ENCODE measurements at regions not wholly inside any gene's neighbourhood (a gene's known extent, or its start where the extent isn't known, plus 50 kb on each side); places are given as distances from the start of the nearest gene placed in this dataset.

DNA sequence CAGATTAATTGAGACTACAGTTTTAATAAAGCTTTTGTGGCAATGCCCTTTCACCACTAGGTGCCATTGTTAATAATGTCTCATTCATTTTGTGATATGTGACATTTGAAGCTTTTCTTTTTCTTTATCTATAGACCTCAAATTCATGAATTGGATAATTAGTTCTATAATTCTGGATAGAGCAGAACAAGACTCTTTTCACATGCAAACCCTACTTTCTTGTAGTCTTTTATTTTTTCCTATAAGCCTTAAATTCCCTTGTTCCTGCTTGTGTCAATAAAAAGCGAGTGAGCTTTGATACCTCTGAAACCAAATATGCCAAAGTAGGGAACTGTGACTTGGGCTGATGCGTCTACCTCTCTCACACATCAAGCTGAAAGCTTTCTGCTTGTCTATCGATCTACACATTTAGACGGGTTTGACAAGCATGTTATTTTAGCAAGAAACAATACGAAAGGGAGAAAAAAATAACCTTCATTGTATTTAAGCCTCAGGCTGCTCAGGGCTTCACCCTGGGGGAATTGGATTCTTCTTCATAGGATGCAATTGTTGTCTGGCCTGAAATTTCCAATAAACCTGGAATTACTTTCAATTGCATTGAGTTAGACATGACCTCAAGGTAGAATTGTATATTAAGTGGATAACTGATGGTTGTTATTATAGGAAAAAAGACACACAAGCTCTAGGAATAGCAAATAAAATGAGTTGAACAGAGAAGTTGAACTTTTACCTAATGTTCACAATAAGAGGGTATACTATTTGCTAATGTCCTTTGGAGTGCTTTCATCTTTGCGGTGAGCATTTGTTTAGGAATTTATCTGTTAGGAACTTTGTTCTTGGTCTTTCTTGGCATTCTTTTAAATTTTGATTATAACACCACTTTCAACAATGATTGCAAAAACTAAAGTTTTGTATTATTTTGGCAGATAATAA is 1150.2 kb upstream of the PCDH9 start:
- H4K20me1 ChIP-seq (replicated peaks; ENCODE audit: control insufficient read depth, insufficient read depth, low read length) = no peaks in the 10 kb centered on the region
- H3K4me2 ChIP-seq (ENCODE audit: insufficient read depth, low read length) = no peak overlapping the region
- no peak for TF ChIP-seq CCNT2 (IDR thresholded peaks at IDR 0.05; ENCODE audit: borderline replicate concordance, extremely low read depth, insufficient read length, low read depth, low read length)
- no peak for TF ChIP-seq STAT5B (CRISPR knock-in tag; IDR thresholded peaks at IDR 0.05)
- TF ChIP-seq ZC3H11A (IDR thresholded peaks at IDR 0.05; ENCODE audit: low read depth, low read length) = no peak
- TF ChIP-seq, protein P1, sequence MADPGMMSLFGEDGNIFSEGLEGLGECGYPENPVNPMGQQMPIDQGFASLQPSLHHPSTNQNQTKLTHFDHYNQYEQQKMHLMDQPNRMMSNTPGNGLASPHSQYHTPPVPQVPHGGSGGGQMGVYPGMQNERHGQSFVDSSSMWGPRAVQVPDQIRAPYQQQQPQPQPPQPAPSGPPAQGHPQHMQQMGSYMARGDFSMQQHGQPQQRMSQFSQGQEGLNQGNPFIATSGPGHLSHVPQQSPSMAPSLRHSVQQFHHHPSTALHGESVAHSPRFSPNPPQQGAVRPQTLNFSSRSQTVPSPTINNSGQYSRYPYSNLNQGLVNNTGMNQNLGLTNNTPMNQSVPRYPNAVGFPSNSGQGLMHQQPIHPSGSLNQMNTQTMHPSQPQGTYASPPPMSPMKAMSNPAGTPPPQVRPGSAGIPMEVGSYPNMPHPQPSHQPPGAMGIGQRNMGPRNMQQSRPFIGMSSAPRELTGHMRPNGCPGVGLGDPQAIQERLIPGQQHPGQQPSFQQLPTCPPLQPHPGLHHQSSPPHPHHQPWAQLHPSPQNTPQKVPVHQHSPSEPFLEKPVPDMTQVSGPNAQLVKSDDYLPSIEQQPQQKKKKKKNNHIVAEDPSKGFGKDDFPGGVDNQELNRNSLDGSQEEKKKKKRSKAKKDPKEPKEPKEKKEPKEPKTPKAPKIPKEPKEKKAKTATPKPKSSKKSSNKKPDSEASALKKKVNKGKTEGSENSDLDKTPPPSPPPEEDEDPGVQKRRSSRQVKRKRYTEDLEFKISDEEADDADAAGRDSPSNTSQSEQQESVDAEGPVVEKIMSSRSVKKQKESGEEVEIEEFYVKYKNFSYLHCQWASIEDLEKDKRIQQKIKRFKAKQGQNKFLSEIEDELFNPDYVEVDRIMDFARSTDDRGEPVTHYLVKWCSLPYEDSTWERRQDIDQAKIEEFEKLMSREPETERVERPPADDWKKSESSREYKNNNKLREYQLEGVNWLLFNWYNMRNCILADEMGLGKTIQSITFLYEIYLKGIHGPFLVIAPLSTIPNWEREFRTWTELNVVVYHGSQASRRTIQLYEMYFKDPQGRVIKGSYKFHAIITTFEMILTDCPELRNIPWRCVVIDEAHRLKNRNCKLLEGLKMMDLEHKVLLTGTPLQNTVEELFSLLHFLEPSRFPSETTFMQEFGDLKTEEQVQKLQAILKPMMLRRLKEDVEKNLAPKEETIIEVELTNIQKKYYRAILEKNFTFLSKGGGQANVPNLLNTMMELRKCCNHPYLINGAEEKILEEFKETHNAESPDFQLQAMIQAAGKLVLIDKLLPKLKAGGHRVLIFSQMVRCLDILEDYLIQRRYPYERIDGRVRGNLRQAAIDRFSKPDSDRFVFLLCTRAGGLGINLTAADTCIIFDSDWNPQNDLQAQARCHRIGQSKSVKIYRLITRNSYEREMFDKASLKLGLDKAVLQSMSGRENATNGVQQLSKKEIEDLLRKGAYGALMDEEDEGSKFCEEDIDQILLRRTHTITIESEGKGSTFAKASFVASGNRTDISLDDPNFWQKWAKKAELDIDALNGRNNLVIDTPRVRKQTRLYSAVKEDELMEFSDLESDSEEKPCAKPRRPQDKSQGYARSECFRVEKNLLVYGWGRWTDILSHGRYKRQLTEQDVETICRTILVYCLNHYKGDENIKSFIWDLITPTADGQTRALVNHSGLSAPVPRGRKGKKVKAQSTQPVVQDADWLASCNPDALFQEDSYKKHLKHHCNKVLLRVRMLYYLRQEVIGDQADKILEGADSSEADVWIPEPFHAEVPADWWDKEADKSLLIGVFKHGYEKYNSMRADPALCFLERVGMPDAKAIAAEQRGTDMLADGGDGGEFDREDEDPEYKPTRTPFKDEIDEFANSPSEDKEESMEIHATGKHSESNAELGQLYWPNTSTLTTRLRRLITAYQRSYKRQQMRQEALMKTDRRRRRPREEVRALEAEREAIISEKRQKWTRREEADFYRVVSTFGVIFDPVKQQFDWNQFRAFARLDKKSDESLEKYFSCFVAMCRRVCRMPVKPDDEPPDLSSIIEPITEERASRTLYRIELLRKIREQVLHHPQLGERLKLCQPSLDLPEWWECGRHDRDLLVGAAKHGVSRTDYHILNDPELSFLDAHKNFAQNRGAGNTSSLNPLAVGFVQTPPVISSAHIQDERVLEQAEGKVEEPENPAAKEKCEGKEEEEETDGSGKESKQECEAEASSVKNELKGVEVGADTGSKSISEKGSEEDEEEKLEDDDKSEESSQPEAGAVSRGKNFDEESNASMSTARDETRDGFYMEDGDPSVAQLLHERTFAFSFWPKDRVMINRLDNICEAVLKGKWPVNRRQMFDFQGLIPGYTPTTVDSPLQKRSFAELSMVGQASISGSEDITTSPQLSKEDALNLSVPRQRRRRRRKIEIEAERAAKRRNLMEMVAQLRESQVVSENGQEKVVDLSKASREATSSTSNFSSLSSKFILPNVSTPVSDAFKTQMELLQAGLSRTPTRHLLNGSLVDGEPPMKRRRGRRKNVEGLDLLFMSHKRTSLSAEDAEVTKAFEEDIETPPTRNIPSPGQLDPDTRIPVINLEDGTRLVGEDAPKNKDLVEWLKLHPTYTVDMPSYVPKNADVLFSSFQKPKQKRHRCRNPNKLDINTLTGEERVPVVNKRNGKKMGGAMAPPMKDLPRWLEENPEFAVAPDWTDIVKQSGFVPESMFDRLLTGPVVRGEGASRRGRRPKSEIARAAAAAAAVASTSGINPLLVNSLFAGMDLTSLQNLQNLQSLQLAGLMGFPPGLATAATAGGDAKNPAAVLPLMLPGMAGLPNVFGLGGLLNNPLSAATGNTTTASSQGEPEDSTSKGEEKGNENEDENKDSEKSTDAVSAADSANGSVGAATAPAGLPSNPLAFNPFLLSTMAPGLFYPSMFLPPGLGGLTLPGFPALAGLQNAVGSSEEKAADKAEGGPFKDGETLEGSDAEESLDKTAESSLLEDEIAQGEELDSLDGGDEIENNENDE (IDR thresholded peaks at IDR 0.05; ENCODE audit: low read depth, low read length) = no peak
- no peak for TF ChIP-seq TRIM24 (IDR thresholded peaks at IDR 0.05)
- TF ChIP-seq SP1 (CRISPR knock-in tag; IDR thresholded peaks at IDR 0.05) = no peak
- TF ChIP-seq MTA3 (IDR thresholded peaks at IDR 0.05; ENCODE audit: borderline replicate concordance) = no peak
- intact Hi-C loops (cut with micrococcal nuclease) = no loop called here
- FAIRE-seq (no peak), ATAC-seq (no peak), DNase-seq (ENCODE audit: extremely low read depth in 1 of 4, low spot score in 3 of 4) (no peak)
- H2AFZ ChIP-seq (ENCODE audit: low read depth, low read length) = no peak overlapping the region
- WGBS (ENCODE audit: insufficient coverage, low coverage, missing lambda C conversion rate) = 0% methylated on average over 6 of the region's 6 CpGs
- BruUV-seq (replicated peaks) = no TSS peak
- no peaks in the 10 kb centered on the region for H3K4me1 ChIP-seq (replicated peaks in 1 of 2; ENCODE audit: control insufficient read depth in 2 of 2, insufficient read depth in 2 of 2, low read length in 2 of 2)
- ChIA-PET POLR2A (no interaction called here), CTCF (ENCODE audit: low intra/inter-chr PET ratio) (no interaction called here)
- H3K36me3 ChIP-seq (ENCODE audit: control insufficient read depth, insufficient read depth, low read length) = no peaks in the 10 kb centered on the region
- H3K9me3 ChIP-seq (replicated peaks; ENCODE audit: control insufficient read depth, insufficient read depth, low read depth, low read length) = no peaks in the 10 kb centered on the region
- no peak overlapping the region for H3K4me3 ChIP-seq
- in situ Hi-C loops (cut with MboI) = no loop called here
- no peaks in the 10 kb centered on the region for H3K79me2 ChIP-seq (ENCODE audit: control insufficient read depth, insufficient read depth, low read length)
- H3K27me3 ChIP-seq (ENCODE audit: control insufficient read depth in 2 of 2, insufficient read depth in 2 of 2, low read length in 2 of 2) = no peaks in the 10 kb centered on the region
- no peaks in the 10 kb centered on the region for H3K9me1 ChIP-seq (ENCODE audit: control insufficient read depth, insufficient read depth, low read length)
- no peak overlapping the region for H3K27ac ChIP-seq (ENCODE audit: extremely low read depth, low read depth, low read length)
- no peak overlapping the region for H3K9ac ChIP-seq (ENCODE audit: insufficient read depth in 1 of 2, low read depth in 2 of 2, low read length in 2 of 2)

Data from K562 (cell line).